PC-3 (cell line): ENCODE measurements at regions not wholly inside any gene's neighbourhood (a gene's known extent, or its start where the extent isn't known, plus 50 kb on each side); places are given as distances from the start of the nearest gene placed in this dataset.

Source experiments
- ATAC-seq: fragments of 200-7000 bp; cut with Tn5 transposase; 2 replicates; pipeline ENCODE4 v1.9.1; 2020; ENCODE audit warnings: mild to moderate bottlenecking, moderate library complexity
- BruUV-seq: library from RNA; stranded (reverse); fragments of 400-500 nt; replicated peaks from 2 replicates; lab custom pipeline; 2021; lab: Mats Ljungman, UMichigan
- CTCF ChIA-PET: fragments of 300-600 bp; sonication (Branson Sonifier 250); formaldehyde crosslinking; loops from one replicate; lab custom pipeline; 2022; ENCODE audit warnings: antibody characterized with exemption; lab: Charles Lee
- POLR2A ChIA-PET: fragments of 300-600 bp; sonication (Branson Sonifier 250); formaldehyde crosslinking; loops from one replicate; lab custom pipeline; 2022; ENCODE audit warnings: antibody characterized with exemption; ENCODE audit not compliant: unreplicated experiment; lab: Charles Lee
- DNase-seq: peaks from one replicate; pipeline ENCODE4 v3.0.0-alpha.2; 2015
- H2AFZ ChIP-seq: fragments of 300-600 bp; sonication (generic); 2 replicates; pipeline ENCODE4 v1.6.0; 2016; ENCODE audit warnings: antibody characterized with exemption, low read length
- H3F3A ChIP-seq: fragments of 300-600 bp; sonication (generic); one replicate; pipeline ENCODE4 v1.6.0; 2017; ENCODE audit warnings: antibody characterized with exemption, low read length, control low read depth, mild to moderate bottlenecking; ENCODE audit not compliant: unreplicated experiment
- H3K27ac ChIP-seq: fragments of 300-600 bp; sonication (generic); 2 replicates; pipeline ENCODE4 v1.5.1; 2016; ENCODE audit warnings: mild to moderate bottlenecking, low read length
- H3K27me3 ChIP-seq: fragments of 300-600 bp; sonication (generic); 2 replicates; pipeline ENCODE4 v1.6.1; 2016; ENCODE audit warnings: low read length, mixed read lengths
- H3K36me3 ChIP-seq: fragments of 300-600 bp; sonication (generic); 2 replicates; pipeline ENCODE4 v1.6.1; 2016; ENCODE audit warnings: low read depth, mixed run types, low read length, mixed read lengths
- H3K4me1 ChIP-seq: fragments of 300-600 bp; sonication (generic); 2 replicates; pipeline ENCODE4 v1.5.1; 2016; ENCODE audit warnings: low read length; ENCODE audit not compliant: insufficient read depth
- H3K4me2 ChIP-seq: fragments of 300-600 bp; sonication (generic); 2 replicates; pipeline ENCODE4 v1.6.0; 2016; ENCODE audit warnings: low read length
- H3K4me3 ChIP-seq: fragments of 300-600 bp; sonication (generic); 2 replicates; pipeline ENCODE4 v1.5.1; 2016; ENCODE audit warnings: mild to moderate bottlenecking, low read length, mixed read lengths
- H3K79me2 ChIP-seq: fragments of 300-600 bp; sonication (generic); 2 replicates; pipeline ENCODE4 v1.6.1; 2017; ENCODE audit warnings: low read length, mixed read lengths
- H3K9ac ChIP-seq: fragments of 300-600 bp; sonication (generic); 2 replicates; pipeline ENCODE4 v1.6.0; 2016; ENCODE audit warnings: mild to moderate bottlenecking, low read length
- H3K9me2 ChIP-seq: fragments of 300-600 bp; sonication (generic); replicated peaks from 2 replicates; pipeline ENCODE4 v1.6.1; 2016; ENCODE audit warnings: mixed run types, low read length, mixed read lengths
- H3K9me3 ChIP-seq: fragments of 300-600 bp; sonication (generic); 2 replicates; pipeline ENCODE4 v1.6.1; 2016; ENCODE audit warnings: low read length, mixed read lengths
- H4K20me1 ChIP-seq: fragments of 300-600 bp; sonication (generic); 2 replicates; pipeline ENCODE4 v1.6.1; 2016; ENCODE audit warnings: low read length, mixed read lengths
- EZH2 ChIP-seq: fragments of 300-600 bp; sonication (generic); IDR thresholded peaks from one replicate; pipeline ENCODE4 v1.6.1; 2017; ENCODE audit warnings: antibody characterized with exemption, mild to moderate bottlenecking, low read length; ENCODE audit not compliant: unreplicated experiment
- EZH2phosphoT487 ChIP-seq: fragments of 300-600 bp; sonication (generic); IDR thresholded peaks from 2 replicates; pipeline ENCODE4 v1.6.1; 2018; ENCODE audit warnings: mild to moderate bottlenecking, antibody characterized with exemption, low read length, borderline replicate concordance
- intact Hi-C: fragments of 100-400 bp; cut with micrococcal nuclease; formaldehyde crosslinking; loops from 2 replicates; pipeline ENCODE4 v1.9.0; 2023
- TF ChIP-seq, protein P1 (sequence below): fragments of 300-600 bp; sonication (generic); conservative IDR thresholded peaks from 2 replicates; pipeline ENCODE4 v1.5.1; 2017; ENCODE audit warnings: antibody characterized with exemption, low read depth, mild to moderate bottlenecking, low read length

DNA sequence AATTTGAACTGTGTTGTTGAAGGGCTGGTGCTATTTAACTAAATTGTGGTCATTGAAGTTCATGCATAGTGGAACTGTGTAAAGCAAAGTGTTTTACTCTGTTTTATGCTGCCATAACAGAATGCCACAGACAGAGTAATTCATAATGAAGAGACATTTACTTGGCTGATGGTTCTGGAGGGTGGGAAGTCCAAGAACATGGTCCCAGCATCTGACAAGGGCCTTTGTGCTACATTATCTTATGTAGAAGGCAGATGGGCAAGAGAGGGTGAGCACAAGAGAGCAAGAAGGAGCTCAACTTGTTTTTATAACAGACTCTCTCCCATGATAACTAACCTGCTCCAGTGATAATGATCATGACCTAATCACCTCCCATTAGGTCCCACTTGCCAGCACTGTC, 101.9 kb upstream of the NR3C1 start:
- no peak overlapping the region for H3K27ac ChIP-seq
- no peaks in the 10 kb centered on the region for H3K9me2 ChIP-seq
- H2AFZ ChIP-seq, result no peak overlapping the region
- DNase-seq, result no peak
- no peaks in the 10 kb centered on the region for H3K79me2 ChIP-seq
- H3K4me3 ChIP-seq, result no peak overlapping the region
- TF ChIP-seq EZH2phosphoT487 (no peak), EZH2 (no peak)
- TF ChIP-seq, protein P1, sequence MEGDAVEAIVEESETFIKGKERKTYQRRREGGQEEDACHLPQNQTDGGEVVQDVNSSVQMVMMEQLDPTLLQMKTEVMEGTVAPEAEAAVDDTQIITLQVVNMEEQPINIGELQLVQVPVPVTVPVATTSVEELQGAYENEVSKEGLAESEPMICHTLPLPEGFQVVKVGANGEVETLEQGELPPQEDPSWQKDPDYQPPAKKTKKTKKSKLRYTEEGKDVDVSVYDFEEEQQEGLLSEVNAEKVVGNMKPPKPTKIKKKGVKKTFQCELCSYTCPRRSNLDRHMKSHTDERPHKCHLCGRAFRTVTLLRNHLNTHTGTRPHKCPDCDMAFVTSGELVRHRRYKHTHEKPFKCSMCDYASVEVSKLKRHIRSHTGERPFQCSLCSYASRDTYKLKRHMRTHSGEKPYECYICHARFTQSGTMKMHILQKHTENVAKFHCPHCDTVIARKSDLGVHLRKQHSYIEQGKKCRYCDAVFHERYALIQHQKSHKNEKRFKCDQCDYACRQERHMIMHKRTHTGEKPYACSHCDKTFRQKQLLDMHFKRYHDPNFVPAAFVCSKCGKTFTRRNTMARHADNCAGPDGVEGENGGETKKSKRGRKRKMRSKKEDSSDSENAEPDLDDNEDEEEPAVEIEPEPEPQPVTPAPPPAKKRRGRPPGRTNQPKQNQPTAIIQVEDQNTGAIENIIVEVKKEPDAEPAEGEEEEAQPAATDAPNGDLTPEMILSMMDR, result no peak
- H3K4me2 ChIP-seq, result no peak overlapping the region
- intact Hi-C loops, result loop anchor here (10.0 kb wide), 1 partner anchor 459 kb away; no protein-coding TSS in a partner anchor
- H3K9me3 ChIP-seq, result no peaks in the 10 kb centered on the region
- POLR2A ChIA-PET, result no interaction called here
- ATAC-seq, result no peak
- BruUV-seq, result no TSS peak
- H3F3A ChIP-seq, result peaks cover 5% of the 10 kb centered on the region
- H3K36me3 ChIP-seq, result no peaks in the 10 kb centered on the region
- H3K9ac ChIP-seq, result no peak overlapping the region
- no peaks in the 10 kb centered on the region for H4K20me1 ChIP-seq
- peaks cover 27% of the 10 kb centered on the region for H3K4me1 ChIP-seq
- CTCF ChIA-PET, result no interaction called here
- H3K27me3 ChIP-seq, result no peaks in the 10 kb centered on the region

DNA sequence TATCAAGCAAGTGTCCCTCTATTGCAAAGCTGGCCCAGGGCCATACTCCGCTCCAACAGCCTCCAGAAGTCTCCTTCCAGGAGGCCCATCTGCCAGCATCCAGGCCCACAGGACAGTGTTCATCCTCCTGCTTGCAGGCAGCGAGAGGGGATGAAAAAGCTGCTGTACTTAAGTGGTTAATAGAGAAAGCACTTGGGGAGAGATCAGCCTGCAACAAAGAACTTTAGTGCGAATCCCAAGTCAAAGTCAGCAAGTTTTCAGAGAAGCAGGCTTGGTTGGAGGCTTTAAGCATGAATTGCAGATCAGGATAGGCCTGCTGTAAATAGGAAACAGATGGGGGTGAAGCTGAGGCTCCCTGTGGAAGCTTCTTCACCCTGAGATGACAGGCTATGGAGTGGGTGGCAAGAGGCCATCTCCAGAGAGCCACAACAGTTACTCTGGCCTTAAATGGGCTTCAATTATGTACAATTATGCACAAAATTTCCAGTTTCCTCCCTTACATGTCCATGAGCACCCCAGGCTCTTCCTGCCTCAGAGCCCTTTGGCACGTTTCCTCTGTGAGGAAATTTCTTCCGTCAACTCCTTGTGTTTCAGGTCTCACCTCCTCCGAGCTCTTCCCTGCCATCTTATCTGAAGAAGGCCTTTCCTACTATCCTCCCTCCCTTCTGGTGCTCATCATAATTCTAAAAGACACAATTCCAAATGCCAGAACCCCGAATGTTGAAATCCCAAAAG, 98.0 kb upstream of the NR3C1 start:
- TF ChIP-seq EZH2, result no peak
- DNase-seq, result no peak
- Histone ChIP-seq H3K9me3 (no peaks in the 10 kb centered on the region), H3K27me3 (no peaks in the 10 kb centered on the region), H3K4me3 (no peak overlapping the region), H3K9me2 (no peaks in the 10 kb centered on the region), H3K9ac (no peak overlapping the region), H3K36me3 (no peaks in the 10 kb centered on the region), H3K79me2 (no peaks in the 10 kb centered on the region), H3F3A (peaks cover 3% of the 10 kb centered on the region), H3K4me2 (no peak overlapping the region), H2AFZ (no peak overlapping the region), H3K27ac (no peak overlapping the region), H3K4me1 (peaks cover 8% of the 10 kb centered on the region), H4K20me1 (no peaks in the 10 kb centered on the region)
- ChIA-PET CTCF (no interaction called here), POLR2A (no interaction called here)
- BruUV-seq, result no TSS peak
- intact Hi-C loops, result loop anchor here (10.0 kb wide), 1 partner anchor 463 kb away; no protein-coding TSS in a partner anchor
- no peak for ATAC-seq

DNA sequence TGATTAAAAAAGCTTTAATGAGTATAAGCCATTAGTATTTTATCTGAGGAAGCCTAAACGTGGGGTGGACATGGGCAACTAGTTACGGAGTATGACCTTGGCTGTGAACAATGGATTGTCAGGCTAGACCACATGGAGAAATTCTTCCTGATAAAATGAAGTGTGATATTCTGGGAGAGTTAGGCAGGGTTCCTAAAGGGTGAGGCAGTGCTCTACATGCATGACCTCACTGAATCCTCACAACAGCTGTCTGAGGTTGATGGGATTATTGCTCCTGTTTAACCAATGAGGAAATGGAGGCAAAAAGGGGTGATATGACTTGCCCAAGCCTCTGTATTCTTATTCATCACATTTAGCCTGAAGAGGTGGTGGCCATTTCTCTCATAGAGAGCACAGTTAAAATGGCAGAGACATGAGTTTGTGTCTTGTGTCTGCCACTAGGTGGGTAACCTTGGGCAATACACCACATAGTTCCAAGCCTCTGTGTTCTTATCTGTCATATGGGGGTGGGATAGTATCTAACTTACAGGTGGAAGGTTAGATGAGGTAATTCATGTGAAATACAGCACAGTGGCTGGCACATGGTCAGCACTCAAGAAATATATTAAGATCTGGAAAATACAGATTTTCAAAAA, 96.1 kb upstream of the NR3C1 start:
- H3K4me1 ChIP-seq, result peaks cover 17% of the 10 kb centered on the region

More for the DNA sequence above, 96.1 kb upstream of the NR3C1 start:
- no peaks in the 10 kb centered on the region for H3F3A ChIP-seq
- no peak for DNase-seq
- ChIA-PET CTCF (no interaction called here), POLR2A (no interaction called here)
- no peaks in the 10 kb centered on the region for H3K79me2 ChIP-seq
- TF ChIP-seq, protein P1, result no peak
- TF ChIP-seq EZH2 (no peak), EZH2phosphoT487 (no peak)
- H3K27me3 ChIP-seq, result no peaks in the 10 kb centered on the region
- no peak overlapping the region for H3K9ac ChIP-seq
- no peak overlapping the region for H3K27ac ChIP-seq
- no TSS peak for BruUV-seq
- no peak overlapping the region for H3K4me3 ChIP-seq
- intact Hi-C loops, result loop anchor here (10.0 kb wide), 2 partner anchors 175 to 465 kb away; no protein-coding TSS in a partner anchor
- no peak overlapping the region for H2AFZ ChIP-seq
- ATAC-seq, result no peak
- no peaks in the 10 kb centered on the region for H4K20me1 ChIP-seq
- no peaks in the 10 kb centered on the region for H3K9me2 ChIP-seq
- no peaks in the 10 kb centered on the region for H3K9me3 ChIP-seq
- no peak overlapping the region for H3K4me2 ChIP-seq
- H3K36me3 ChIP-seq, result no peaks in the 10 kb centered on the region
